ENCODE measurements at regions not wholly inside any gene's neighbourhood (a gene's known extent, or its start where the extent isn't known, plus 50 kb on each side); places are given as distances from the start of the nearest gene placed in this dataset.

- CTCF ChIA-PET: no interaction called here
- no peaks in the 10 kb centered on the region for H3K4me1 ChIP-seq (ENCODE audit: control insufficient read depth, insufficient read depth, low read length)
- POLR2A ChIA-PET: no interaction called here
- TF ChIP-seq SCRT2 (tag by site-specific recombination; IDR thresholded peaks at IDR 0.05) (no peak), ZNF660 (tag by site-specific recombination; IDR thresholded peaks at IDR 0.05) (no peak), ZBTB49 (tag by site-specific recombination; IDR thresholded peaks at IDR 0.05; ENCODE audit: low read depth) (no peak), ZNF792 (tag by site-specific recombination; IDR thresholded peaks at IDR 0.05) (no peak), ZNF214 (tag by site-specific recombination; IDR thresholded peaks at IDR 0.05; ENCODE audit: borderline replicate concordance) (no peak), PRDM4 (tag by site-specific recombination; IDR thresholded peaks at IDR 0.05) (no peak), ZNF704 (tag by site-specific recombination; IDR thresholded peaks at IDR 0.05) (no peak), KLF17 (tag by site-specific recombination; IDR thresholded peaks at IDR 0.05) (no peak), PRDM2 (tag by site-specific recombination; IDR thresholded peaks at IDR 0.05; ENCODE audit: borderline replicate concordance) (no peak), ZNF76 (tag by site-specific recombination; IDR thresholded peaks at IDR 0.05; ENCODE audit: borderline replicate concordance, low read depth) (no peak), KLF10 (tag by site-specific recombination; IDR thresholded peaks at IDR 0.05) (no peak), SCRT1 (tag by site-specific recombination; IDR thresholded peaks at IDR 0.05; ENCODE audit: borderline replicate concordance) (no peak)
- no peaks in the 10 kb centered on the region for H3K9me3 ChIP-seq (ENCODE audit: control insufficient read depth, insufficient read depth, low read depth, low read length)
- no peaks in the 10 kb centered on the region for H3K36me3 ChIP-seq (ENCODE audit: control insufficient read depth in 2 of 2, insufficient read depth in 1 of 2, low read length in 2 of 2)
- no peak overlapping the region for H3K4me3 ChIP-seq (ENCODE audit: low read depth, low read length)
- no peak overlapping the region for H3K27ac ChIP-seq (ENCODE audit: extremely low read depth, low read depth, low read length)
Observed at GRCh38 chr18:10157706-10158105, 243.9 kb downstream of the VAPA start.
